Tibial nerve (tissue), 3 donors: ENCODE measurements at regions not wholly inside any gene's neighbourhood (a gene's known extent, or its start where the extent isn't known, plus 50 kb on each side); places are given as distances from the start of the nearest gene placed in this dataset.

Source experiments
- POLR2A ChIP-seq, 2 donors: fragments of 450-650 bp; IDR thresholded peaks; one replicate each; pipeline ENCODE4 v1.6.1; 2017; ENCODE audit warnings: antibody characterized with exemption in 2 of 2, mild to moderate bottlenecking in 2 of 2, moderate library complexity in 2 of 2
- TF ChIP-seq, protein P1 (sequence below), 5 experiments: fragments of 200-600 bp in 3 of 5; fragments of 450-650 bp in 2 of 5; sonication (generic) in 3 of 5; IDR thresholded peaks; one replicate each; pipeline ENCODE4 v1.5.1; 2016 to 2019; ENCODE audit warnings: antibody characterized with exemption in 5 of 5, mild to moderate bottlenecking in 3 of 5, moderate library complexity in 2 of 5

DNA sequence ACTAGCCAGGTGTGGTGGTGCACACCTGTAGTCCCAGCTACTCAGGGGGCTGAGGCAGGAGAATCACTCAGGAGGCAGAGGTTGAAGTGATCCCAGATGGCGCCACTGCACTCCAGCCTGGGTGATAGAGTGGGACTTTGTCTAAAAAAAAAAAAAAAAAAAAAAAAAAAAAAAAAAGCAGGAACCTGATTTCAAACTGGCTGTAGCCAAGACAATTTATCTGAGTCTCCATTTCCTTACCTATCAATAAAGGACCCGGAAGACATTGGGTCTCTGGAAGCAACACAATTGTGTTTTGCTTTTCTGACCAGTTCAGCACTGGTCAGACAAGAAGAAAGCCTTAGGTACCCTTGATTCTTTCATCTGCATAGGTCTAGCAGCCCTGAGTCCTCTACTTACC, 491.0 kb downstream of the TBC1D4 start:
- TF ChIP-seq, protein P1, sequence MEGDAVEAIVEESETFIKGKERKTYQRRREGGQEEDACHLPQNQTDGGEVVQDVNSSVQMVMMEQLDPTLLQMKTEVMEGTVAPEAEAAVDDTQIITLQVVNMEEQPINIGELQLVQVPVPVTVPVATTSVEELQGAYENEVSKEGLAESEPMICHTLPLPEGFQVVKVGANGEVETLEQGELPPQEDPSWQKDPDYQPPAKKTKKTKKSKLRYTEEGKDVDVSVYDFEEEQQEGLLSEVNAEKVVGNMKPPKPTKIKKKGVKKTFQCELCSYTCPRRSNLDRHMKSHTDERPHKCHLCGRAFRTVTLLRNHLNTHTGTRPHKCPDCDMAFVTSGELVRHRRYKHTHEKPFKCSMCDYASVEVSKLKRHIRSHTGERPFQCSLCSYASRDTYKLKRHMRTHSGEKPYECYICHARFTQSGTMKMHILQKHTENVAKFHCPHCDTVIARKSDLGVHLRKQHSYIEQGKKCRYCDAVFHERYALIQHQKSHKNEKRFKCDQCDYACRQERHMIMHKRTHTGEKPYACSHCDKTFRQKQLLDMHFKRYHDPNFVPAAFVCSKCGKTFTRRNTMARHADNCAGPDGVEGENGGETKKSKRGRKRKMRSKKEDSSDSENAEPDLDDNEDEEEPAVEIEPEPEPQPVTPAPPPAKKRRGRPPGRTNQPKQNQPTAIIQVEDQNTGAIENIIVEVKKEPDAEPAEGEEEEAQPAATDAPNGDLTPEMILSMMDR (IDR thresholded peaks at IDR 0.05), result no peak
- TF ChIP-seq POLR2A (IDR thresholded peaks at IDR 0.05), result no peak
